Eye (tissue), 1 donor: ENCODE measurements at regions not wholly inside any gene's neighbourhood (a gene's known extent, or its start where the extent isn't known, plus 50 kb on each side); places are given as distances from the start of the nearest gene placed in this dataset.

ENCODE experiments used
- DNase-seq: peaks from one replicate; pipeline ENCODE4 v3.0.0-alpha.2; 2015

DNA sequence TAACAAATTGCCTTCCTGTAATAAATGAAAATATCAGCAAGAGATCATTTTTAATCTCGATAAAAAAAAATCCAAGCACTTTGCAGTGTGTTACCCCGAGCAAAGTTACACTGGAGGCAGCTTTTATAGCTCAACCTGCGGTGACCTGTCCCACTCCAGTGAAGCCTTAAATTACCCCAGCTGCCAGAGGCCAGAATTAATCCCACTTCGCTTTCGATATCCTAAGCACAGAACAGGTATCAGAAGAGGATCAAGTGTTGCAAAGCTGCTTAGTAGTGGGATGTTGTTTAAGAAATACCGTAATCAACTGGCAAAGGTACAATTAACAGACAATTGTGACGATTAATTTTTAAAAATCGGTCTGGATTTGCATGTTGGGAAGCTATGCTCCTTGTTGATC, 314.0 kb downstream of the AGTPBP1 start:
- DNase-seq: no peak

GRCh38 chr9:85425153-85425611, 316.6 kb downstream of the AGTPBP1 start:
- DNase-seq: peak; percentile 80

GRCh38 chr9:85423422-85423821, 318.3 kb downstream of the AGTPBP1 start:
- DNase-seq: no peak

DNA sequence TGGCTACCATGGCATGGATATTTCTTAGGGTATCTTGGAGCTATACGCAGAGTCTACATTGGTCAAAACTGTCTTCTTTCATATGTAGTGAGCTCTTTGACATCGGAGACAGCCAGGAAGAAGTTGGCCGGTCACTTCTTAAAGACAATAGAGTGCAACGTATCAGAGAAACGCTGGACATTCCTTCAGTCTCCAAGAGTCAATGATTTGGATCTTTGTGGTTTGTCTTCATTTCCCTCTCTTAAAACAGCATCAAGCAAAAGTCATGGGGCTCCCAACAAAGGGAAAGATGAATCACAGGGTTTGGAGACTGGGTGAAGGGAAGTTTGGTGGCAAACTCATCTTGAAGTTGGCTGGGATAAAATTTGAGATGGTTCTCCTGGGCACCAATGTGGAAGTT, 320.1 kb downstream of the AGTPBP1 start:
- no peak for DNase-seq

DNA sequence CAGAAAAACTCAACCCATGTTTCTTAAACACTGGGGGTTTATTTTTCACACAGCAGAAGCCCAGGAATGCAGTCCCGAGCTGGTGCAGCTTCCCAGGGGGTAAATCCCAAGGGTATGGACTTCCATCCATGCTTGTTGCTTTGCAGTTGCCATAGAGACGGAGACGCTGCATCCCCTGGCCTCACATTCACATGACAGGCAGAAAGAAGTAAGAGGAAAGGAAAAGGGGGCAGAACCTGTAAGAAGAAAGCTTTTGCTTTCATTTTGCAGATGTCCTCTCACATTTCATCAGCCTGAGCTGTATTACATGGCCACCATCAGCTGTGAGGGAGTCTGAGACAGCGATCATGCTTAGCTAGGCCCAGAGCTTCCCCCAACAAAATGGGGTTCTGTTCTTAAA, 321.0 kb downstream of the AGTPBP1 start:
- DNase-seq: peak; percentile 88

DNA sequence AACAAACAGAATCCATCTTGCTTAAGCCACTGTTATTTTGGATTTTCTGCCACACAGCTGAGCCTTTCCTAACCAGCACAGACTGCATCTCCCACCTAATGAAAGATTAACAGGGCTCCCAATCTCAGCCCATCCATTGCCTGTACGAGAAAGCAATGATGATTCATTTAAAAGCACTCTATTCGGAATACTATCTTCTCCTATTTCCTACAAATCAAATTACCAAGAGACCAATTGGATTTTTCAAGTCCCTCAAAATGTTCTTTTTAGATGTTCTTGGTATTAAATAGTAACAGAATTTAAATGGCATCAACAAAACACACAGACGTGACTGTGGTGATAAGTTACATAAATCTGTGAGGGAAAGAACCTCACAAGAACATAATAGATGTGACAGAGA, 324.1 kb downstream of the AGTPBP1 start:
- no peak for DNase-seq

DNA sequence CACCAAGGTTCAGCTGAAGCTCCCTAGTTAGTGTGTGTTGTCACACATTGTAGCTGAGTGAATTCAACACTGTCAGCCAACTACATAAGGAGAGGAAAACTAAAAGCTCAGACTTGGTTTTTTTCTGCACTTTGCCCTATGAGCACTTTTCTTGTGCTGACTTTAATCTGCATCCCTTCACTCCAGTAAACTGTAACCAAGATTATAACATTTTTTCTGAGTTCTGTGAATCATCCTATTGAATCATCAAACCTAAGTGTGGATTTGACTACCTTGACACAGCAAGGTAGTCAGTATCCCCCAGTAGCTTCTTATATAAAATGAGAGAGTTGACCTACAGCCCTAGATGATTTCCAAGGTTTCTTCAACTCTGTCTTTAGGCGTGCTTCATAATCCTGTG, 325.0 kb downstream of the AGTPBP1 start:
- no peak for DNase-seq

DNA sequence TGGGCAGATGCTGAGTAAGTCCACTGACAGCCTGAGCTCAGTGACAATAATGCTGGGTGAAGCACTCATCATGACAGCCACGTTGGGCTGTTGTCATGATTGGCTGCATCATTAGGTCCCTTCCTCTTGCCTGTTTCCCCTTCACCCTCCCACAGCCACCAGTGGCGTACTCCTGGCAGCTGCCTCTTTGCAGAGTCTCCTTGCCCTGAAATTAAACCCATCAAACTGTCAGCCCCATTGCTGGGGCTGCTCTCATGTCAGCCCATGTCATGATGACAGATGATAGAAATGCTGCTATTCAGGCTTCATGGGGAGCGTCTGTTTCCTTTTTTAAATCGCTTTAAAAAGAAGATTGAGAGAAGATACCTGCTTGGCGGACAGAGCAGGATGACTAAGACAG, 327.4 kb downstream of the AGTPBP1 start:
- peak; percentile 35 for DNase-seq

DNA sequence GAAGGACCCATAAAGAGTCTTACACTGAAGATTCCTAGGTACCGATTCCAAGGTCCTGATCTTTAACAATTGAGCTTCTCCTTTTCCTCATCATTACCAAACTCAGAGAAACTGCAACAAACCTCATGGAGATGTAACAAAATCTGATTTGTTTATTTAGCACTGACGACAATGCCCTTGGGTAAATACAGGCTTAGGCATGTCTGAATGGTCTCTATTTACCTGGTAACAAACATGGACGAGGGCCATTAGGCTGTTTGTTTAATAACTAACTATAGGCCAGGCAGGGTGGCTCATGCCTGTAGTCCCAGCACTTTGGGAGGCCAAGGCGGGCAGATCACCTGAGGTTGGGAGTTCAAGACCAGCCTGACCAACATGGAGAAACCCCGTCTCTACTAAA, 333.3 kb downstream of the AGTPBP1 start:
- DNase-seq: no peak

GRCh38 chr9:85405566-85405950, 336.2 kb downstream of the AGTPBP1 start:
- no peak for DNase-seq

- DNase-seq: no peak
These were observed 336.7 kb downstream of the AGTPBP1 start for GRCh38 chr9:85404911-85405565.

GRCh38 chr9:85402551-85402950, 339.2 kb downstream of the AGTPBP1 start:
- DNase-seq: no peak

DNA sequence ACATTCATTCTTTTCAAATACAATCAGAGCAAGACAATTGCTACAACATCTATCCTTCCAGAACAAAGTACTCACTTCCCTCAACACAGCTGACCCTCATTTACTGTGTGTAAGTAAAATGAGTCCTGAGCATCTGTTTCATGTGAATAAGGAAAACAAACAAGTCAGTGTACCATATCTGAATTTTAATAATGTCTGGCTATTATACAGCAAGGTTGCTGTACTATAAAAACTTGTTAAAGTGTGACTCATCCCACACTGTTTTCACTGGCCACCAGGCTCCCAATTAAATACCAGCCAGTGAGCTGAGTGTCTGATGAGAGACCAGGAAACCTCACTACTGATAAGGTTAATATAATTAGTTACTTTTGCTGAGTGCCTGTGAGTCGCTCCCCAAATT, 339.8 kb downstream of the AGTPBP1 start:
- no peak for DNase-seq

DNA sequence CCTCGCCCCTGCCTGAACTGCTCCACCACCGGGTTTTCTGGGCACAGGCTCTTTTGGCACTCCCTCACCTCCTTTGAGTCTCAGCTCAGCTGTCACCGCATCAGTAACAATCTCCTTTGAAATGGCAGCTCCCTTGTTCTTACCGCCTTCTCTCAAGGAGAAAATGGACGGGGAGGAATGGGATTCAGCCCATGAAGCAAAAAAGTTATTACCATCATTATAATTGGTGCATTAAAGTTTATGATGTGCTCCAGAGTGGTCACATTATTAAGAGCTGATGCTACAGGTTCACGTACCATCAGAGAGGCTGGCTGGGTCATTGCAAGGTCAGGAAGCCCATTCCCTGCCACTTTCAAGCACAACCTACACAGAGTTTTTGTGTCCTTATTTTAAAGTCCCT, 344.7 kb downstream of the AGTPBP1 start:
- DNase-seq: no peak

GRCh38 chr9:85392260-85392659, 349.5 kb downstream of the AGTPBP1 start:
- no peak for DNase-seq

DNA sequence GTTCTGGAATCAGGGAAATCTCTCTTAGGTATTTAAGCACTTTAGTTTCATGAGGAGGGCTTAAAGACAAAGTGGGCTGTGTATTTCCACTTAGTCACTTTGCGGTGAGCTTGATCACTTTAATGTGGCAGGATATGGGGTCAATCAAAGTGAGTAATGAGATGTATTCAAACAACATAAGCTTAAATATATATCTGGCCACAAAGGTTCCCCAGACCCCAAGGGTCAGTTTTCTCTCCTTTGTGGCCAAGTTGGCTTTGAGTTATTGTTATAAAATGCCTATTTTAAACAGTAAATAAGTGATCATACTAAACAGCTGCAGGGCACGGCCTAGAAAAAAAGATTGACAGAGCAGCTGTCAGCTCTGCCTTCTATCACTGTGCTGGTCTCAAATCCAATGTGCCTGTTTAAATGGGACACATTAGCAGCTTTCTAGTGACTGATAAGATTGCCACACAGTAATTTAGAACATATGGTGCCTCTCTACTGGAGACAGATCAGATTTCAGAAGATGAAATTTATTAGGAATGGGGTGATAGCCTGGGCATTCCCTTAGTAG, 363.9 kb downstream of the AGTPBP1 start:
- peak; percentile 63 for DNase-seq

GRCh38 chr9:85368781-85369180, 373.0 kb downstream of the AGTPBP1 start:
- DNase-seq: no peak

DNA sequence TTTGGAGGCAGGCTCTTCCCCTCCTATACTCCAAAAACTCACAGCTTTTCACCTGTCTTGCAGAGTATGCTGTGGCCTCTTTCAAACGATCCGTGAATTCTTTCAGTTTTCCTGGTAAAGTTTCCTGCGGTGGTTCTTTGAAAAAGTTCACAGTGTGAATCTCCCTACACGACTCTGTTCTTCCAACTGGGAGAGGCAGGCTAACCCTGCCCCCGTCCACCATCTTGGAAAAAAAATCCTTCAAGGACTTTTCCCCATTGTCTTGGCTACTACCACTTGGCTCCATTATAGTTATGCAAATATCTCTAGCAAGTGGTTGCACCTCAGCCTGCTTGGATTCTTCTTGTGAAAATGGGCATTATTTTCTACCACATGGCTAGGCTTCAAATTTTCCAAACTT, 382.6 kb downstream of the AGTPBP1 start:
- DNase-seq: no peak

- no peak for DNase-seq
These were observed 392.7 kb downstream of the AGTPBP1 start for GRCh38 chr9:85349046-85349445.

GRCh38 chr9:85347541-85347940, 394.2 kb downstream of the AGTPBP1 start:
- no peak for DNase-seq

GRCh38 chr9:85344901-85345300, 396.9 kb downstream of the AGTPBP1 start:
- no peak for DNase-seq

DNA sequence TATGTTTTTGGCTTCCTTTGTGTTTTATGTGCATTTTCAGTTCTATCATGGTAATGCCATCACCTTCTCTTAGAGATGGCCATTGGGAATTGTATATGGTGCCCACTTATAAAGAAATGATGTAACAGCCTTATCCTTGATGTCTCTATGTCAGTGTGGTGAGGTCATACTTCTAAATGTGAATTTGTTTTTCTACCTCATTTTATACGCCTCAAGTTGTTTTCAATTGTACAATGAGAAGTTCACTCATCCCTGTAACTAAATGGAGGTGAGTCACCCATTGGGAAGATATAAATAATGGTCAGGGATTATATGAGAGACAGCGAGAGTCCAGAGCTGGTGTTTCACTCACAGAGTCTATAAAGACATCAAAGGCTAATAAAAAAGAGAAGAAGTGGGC, 402.4 kb downstream of the AGTPBP1 start:
- no peak for DNase-seq

GRCh38 chr9:85334228-85334627, 407.5 kb downstream of the AGTPBP1 start:
- no peak for DNase-seq

DNA sequence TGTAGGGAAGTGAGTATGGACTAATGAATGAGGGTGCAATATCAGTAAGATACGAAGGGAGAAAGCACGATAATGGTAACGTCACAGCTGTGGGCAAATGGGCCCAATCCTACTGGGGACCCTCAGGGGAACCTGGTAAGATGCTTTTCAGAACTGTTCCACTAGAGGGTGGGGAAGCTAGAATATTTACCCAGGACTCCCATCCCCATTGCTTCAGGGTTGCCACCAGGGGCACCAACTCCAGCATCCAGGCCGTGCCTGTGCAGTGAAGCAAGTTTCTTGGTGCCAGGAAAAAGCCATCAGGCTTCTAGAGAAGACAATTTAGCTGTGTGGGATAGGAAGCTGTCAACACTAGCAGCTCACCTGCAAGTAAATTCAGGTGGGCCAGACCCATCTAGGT, 409.3 kb downstream of the AGTPBP1 start:
- DNase-seq: no peak

GRCh38 chr9:85331626-85332025, 410.1 kb downstream of the AGTPBP1 start:
- DNase-seq: no peak
